ENCODE measurements at regions not wholly inside any gene's neighbourhood (a gene's known extent, or its start where the extent isn't known, plus 50 kb on each side); places are given as distances from the start of the nearest gene placed in this dataset.

DNA sequence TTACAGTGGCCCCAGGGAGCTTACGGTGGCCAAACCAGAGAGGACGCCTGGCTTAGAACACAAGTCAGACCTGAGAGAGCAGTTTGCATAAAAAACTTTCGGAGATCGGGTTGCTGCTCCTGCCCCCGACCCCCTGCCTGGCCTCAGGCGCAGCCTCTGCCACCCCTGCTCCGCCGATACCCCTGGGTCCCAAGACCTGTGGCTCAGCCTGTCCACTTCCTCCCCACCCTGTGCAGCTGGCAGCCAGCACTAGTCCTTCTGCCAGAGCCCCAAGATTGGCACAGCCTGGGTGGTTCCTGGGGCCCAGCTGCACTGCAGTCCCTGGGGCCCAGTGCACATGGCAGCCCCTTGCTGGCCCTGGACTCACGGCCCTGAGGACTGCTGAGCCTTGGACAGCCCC lies 56.2 kb upstream of the SOX1 start (continued):
- TF ChIP-seq BRCA1 (IDR thresholded peaks at IDR 0.05; ENCODE audit: low read depth, low read length), result no peak
